PC-9 (cell line): ENCODE measurements at regions not wholly inside any gene's neighbourhood (a gene's known extent, or its start where the extent isn't known, plus 50 kb on each side); places are given as distances from the start of the nearest gene placed in this dataset.

Experiments used
- BruUV-seq: library from RNA; stranded (reverse); fragments of 400-500 nt; replicated peaks from 2 replicates; lab custom pipeline; 2021; lab: Mats Ljungman, UMichigan
- CTCF ChIA-PET: fragments of 300-600 bp; sonication (Branson Sonifier 250); formaldehyde crosslinking; loops from one replicate; lab custom pipeline; 2022; ENCODE audit warnings: antibody characterized with exemption; lab: Charles Lee
- POLR2A ChIA-PET: fragments of 300-600 bp; sonication (Branson Sonifier 250); formaldehyde crosslinking; loops from one replicate; lab custom pipeline; 2022; ENCODE audit warnings: antibody characterized with exemption; ENCODE audit not compliant: unreplicated experiment; lab: Charles Lee
- DNase-seq, 2 experiments: peaks; one replicate each; pipeline versions ENCODE4 v3.0.0 to v3.0.0-alpha.2; 2015 to 2022; ENCODE audit warnings: mixed read lengths in 1 of 2
- H2AFZ ChIP-seq: fragments of 200-600 bp; sonication (generic); 2 replicates; pipeline ENCODE4 v1.8.1; 2017; ENCODE audit warnings: antibody characterized with exemption
- H3F3A ChIP-seq: fragments of 200-600 bp; sonication (generic); 2 replicates; pipeline ENCODE4 v1.8.1; 2017; ENCODE audit warnings: antibody characterized with exemption, mild to moderate bottlenecking, low read depth; ENCODE audit not compliant: insufficient read depth
- H3K27ac ChIP-seq: fragments of 200-600 bp; sonication (generic); 2 replicates; pipeline ENCODE4 v1.6.1; 2016; ENCODE audit warnings: mixed run types
- H3K27me3 ChIP-seq: fragments of 200-600 bp; sonication (generic); 2 replicates; pipeline ENCODE4 v1.6.1; 2016; ENCODE audit warnings: low read depth, mixed run types; ENCODE audit not compliant: insufficient read depth
- H3K36me3 ChIP-seq: fragments of 200-600 bp; sonication (generic); 2 replicates; pipeline ENCODE4 v1.6.1; 2016; ENCODE audit warnings: low read depth, mixed run types
- H3K4me1 ChIP-seq: fragments of 200-600 bp; sonication (generic); replicated peaks from 2 replicates; pipeline ENCODE4 v1.6.1; 2016; ENCODE audit warnings: mixed run types; ENCODE audit not compliant: insufficient read depth
- H3K4me2 ChIP-seq: fragments of 200-600 bp; sonication (generic); 2 replicates; pipeline ENCODE4 v1.6.1; 2017; ENCODE audit warnings: mixed run types
- H3K4me3 ChIP-seq: fragments of 200-600 bp; sonication (generic); 2 replicates; pipeline ENCODE4 v1.6.1; 2016; ENCODE audit warnings: mixed run types
- H3K79me2 ChIP-seq: fragments of 200-600 bp; sonication (generic); 2 replicates; pipeline ENCODE4 v1.6.1; 2017; ENCODE audit warnings: low read depth, mixed run types
- H3K9me2 ChIP-seq: fragments of 200-600 bp; sonication (generic); 2 replicates; pipeline ENCODE4 v1.8.1; 2017; ENCODE audit warnings: mild to moderate bottlenecking; ENCODE audit not compliant: insufficient read depth
- H3K9me3 ChIP-seq: fragments of 200-600 bp; sonication (generic); 2 replicates; pipeline ENCODE4 v1.8.1; 2016; ENCODE audit warnings: low read depth; ENCODE audit not compliant: insufficient read depth
- H4K20me1 ChIP-seq: fragments of 200-600 bp; sonication (generic); 2 replicates; pipeline ENCODE4 v1.8.1; 2017; ENCODE audit not compliant: insufficient read depth
- EZH2 ChIP-seq: fragments of 200-600 bp; sonication (generic); IDR thresholded peaks from 2 replicates; pipeline ENCODE4 v1.8.0; 2017; ENCODE audit warnings: antibody characterized with exemption, low read depth
- intact Hi-C: fragments of 100-400 bp; cut with micrococcal nuclease; formaldehyde crosslinking; loops from one replicate; pipeline ENCODE4 v1.10.0; 2022; ENCODE audit not compliant: unreplicated experiment
- TF ChIP-seq, protein P1 (sequence below): fragments of 200-600 bp; sonication (generic); conservative IDR thresholded peaks from 2 replicates; pipeline ENCODE4 v1.6.1; 2017; ENCODE audit warnings: mixed run types, antibody characterized with exemption, mild to moderate bottlenecking, moderate library complexity

DNA sequence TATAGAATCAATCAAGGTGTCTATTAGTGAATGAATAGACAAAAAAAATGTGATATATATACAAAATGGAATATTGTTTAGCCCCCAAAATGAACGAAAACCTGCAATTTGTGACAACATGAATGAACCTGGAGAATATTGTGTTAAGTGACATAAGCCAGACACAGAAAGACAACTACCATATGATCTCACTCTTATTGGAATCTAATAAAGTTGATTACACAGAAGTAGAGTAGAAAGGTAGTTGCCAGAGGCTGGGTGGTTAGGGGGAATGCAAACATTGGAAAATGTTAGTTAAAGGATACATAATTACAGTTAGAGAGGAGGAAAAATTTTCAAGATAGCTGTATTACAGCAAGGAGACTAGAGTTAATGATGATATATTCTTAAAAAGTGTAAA is 1962.3 kb downstream of the EFNA5 start:
- H3F3A ChIP-seq: no peaks in the 10 kb centered on the region
- H3K36me3 ChIP-seq: no peaks in the 10 kb centered on the region
- H3K27ac ChIP-seq: no peak overlapping the region
- H3K27me3 ChIP-seq: no peaks in the 10 kb centered on the region
- H3K4me3 ChIP-seq: no peak overlapping the region
- no peaks in the 10 kb centered on the region for H3K79me2 ChIP-seq
- no peak for DNase-seq
- H3K4me2 ChIP-seq: no peak overlapping the region
- no peaks in the 10 kb centered on the region for H4K20me1 ChIP-seq
- POLR2A ChIA-PET: no interaction called here
- H2AFZ ChIP-seq: no peak overlapping the region
- CTCF ChIA-PET: no interaction called here
- no TSS peak for BruUV-seq
- no peaks in the 10 kb centered on the region for H3K4me1 ChIP-seq
- intact Hi-C loops: no loop called here
- no peaks in the 10 kb centered on the region for H3K9me2 ChIP-seq
- TF ChIP-seq EZH2: no peak
- TF ChIP-seq, protein P1, sequence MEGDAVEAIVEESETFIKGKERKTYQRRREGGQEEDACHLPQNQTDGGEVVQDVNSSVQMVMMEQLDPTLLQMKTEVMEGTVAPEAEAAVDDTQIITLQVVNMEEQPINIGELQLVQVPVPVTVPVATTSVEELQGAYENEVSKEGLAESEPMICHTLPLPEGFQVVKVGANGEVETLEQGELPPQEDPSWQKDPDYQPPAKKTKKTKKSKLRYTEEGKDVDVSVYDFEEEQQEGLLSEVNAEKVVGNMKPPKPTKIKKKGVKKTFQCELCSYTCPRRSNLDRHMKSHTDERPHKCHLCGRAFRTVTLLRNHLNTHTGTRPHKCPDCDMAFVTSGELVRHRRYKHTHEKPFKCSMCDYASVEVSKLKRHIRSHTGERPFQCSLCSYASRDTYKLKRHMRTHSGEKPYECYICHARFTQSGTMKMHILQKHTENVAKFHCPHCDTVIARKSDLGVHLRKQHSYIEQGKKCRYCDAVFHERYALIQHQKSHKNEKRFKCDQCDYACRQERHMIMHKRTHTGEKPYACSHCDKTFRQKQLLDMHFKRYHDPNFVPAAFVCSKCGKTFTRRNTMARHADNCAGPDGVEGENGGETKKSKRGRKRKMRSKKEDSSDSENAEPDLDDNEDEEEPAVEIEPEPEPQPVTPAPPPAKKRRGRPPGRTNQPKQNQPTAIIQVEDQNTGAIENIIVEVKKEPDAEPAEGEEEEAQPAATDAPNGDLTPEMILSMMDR: no peak
- H3K9me3 ChIP-seq: no peaks in the 10 kb centered on the region

DNA sequence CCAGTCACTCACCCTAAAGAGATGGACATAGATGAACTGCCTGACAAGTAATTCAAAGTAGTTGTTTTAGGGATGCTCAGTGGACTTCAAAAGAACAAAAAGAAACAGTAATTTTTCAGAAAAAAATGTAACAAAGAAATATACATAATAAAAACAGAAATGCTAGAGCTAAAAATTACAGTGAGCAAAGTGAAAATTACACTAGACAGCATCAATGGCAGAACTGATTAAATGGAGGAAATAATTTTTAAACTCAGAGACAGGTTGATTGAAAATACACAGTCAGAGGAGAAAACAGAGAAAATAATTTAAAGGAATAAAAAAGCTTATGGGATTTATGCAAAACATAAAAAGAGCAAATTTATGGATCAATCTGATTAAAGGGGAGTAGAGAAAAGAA is 1968.4 kb downstream of the EFNA5 start:
- no peak overlapping the region for H2AFZ ChIP-seq
- no peak for DNase-seq
- H3K79me2 ChIP-seq: no peaks in the 10 kb centered on the region
- H3F3A ChIP-seq: no peaks in the 10 kb centered on the region
- TF ChIP-seq, protein P1: no peak
- TF ChIP-seq EZH2: no peak
- no peaks in the 10 kb centered on the region for H3K9me2 ChIP-seq
- H3K4me3 ChIP-seq: no peak overlapping the region
- no peak overlapping the region for H3K4me2 ChIP-seq
- H3K27me3 ChIP-seq: no peaks in the 10 kb centered on the region
- H4K20me1 ChIP-seq: no peaks in the 10 kb centered on the region
- POLR2A ChIA-PET: no interaction called here
- no peak overlapping the region for H3K27ac ChIP-seq
- no peaks in the 10 kb centered on the region for H3K36me3 ChIP-seq
- BruUV-seq: no TSS peak
- H3K4me1 ChIP-seq: no peaks in the 10 kb centered on the region
- CTCF ChIA-PET: no interaction called here
- intact Hi-C loops: no loop called here
- peaks cover 11% of the 10 kb centered on the region for H3K9me3 ChIP-seq

DNA sequence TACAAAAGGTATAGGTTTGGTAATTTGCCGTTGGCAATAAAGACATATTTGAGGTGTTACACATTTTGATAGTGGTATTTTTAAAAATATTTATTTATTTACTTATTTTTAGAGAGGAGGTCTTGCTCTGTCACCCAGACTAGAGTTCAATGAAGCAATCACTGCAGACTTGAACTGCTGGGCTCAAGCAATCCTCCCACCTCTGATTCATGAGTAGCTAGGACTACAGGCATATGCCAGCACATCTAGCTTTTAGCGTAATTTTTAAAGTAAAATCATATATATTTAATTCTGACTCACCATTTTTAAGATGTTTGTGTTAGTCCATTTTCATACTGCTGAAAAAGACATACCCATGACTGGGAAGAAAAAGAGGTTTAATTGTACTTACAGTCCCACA is 1974.3 kb downstream of the EFNA5 start:
- H3K36me3 ChIP-seq: no peaks in the 10 kb centered on the region
- BruUV-seq: no TSS peak
- no peak overlapping the region for H2AFZ ChIP-seq
- H4K20me1 ChIP-seq: no peaks in the 10 kb centered on the region
- intact Hi-C loops: no loop called here
- H3F3A ChIP-seq: no peaks in the 10 kb centered on the region
- ChIA-PET CTCF (no interaction called here), POLR2A (no interaction called here)
- H3K4me2 ChIP-seq: no peak overlapping the region
- H3K27me3 ChIP-seq: no peaks in the 10 kb centered on the region
- peaks cover 6% of the 10 kb centered on the region for H3K9me3 ChIP-seq
- no peaks in the 10 kb centered on the region for H3K79me2 ChIP-seq
- H3K4me3 ChIP-seq: no peak overlapping the region
- no peak for TF ChIP-seq EZH2
- TF ChIP-seq, protein P1: no peak
- H3K4me1 ChIP-seq: no peaks in the 10 kb centered on the region
- H3K27ac ChIP-seq: no peak overlapping the region
- no peaks in the 10 kb centered on the region for H3K9me2 ChIP-seq
- no peak for DNase-seq
